GM21390 (cell line): ENCODE measurements at regions not wholly inside any gene's neighbourhood (a gene's known extent, or its start where the extent isn't known, plus 50 kb on each side); places are given as distances from the start of the nearest gene placed in this dataset.

Experiments used
- ATAC-seq: cut with Tn5 transposase; IDR thresholded peaks from one replicate; pipeline ENCODE4 v1.9.1; 2021; ENCODE audit not compliant: unreplicated experiment

DNA sequence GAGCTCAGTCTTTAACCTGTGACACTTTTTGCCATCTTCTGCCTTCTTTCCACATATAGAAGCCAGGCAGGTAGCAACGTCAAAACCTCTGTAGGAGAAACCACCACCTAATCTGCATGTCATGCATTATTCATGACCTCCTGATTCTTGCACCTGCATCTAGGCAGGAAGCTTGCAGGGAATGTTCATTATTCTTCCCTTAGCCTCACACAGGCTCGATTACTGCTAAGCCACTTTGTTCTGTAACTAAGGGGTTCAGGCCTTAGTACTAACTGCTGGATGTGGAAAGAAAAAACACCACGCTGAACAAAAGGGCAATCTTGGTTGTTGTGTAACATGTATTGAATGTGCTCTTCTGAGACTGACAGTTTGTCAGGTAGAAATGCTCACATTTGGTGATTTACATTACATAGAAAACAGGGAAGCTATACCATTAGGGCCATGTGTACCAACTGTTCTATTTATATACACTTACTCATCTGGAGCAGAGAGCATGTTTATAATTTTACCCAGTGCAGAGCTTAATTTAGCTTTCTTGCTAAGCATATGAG, 366.9 kb downstream of the KLF12 start:
- no peak for ATAC-seq

DNA sequence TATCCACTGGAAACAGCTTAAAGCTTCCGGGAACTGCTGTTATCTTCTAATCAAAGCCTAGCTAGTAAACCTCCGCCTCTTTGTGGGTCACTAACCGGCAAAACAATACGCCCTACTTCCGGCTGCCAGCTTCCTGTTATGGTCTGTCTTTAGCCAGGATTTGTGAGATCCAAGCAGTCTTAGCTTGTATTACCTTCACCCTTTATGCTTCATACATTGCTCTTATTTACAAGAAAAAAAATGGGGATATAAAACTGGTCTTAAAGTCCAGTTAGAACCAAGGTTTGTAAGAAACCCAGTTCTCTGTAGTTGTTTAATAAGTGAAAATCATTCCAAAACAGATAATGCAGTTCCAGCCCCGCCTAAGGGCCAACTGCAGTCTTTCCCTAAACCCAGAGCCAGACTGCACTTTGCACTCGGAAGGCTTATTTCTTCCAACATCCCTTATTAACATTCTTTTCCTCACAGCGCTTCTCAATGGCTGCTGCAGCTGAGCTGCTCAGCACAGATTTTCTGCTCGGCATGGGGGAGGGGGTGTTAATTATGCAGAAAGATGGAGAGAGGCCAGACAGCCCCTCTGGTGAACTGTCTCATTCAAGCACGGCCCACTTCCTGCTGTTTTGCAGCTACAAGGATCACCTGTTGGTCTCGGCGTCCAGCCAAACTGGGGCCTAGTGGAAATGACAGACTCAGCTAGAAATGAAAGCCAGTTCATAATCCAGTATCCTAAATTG, 368.4 kb downstream of the KLF12 start:
- ATAC-seq, result peak; percentile 71

DNA sequence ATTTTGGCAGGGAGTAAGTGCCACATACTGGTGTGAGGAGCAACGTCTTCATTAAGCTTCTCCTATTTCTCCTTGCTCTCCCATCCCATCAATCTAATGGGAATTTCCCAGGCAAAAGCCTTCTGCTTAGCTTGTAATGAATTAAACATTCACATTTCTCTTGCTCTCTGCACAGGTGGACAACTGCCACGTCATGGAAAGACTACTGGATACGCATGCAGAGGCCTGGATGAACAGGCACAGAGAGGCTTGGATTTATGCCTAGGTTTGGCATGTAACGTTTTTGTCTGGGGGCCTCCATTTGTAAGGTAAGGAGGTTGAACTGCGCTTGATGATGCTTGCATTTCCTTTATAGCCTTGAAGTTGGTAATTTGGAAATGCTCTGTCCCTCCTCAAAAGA, 374.8 kb downstream of the KLF12 start:
- no peak for ATAC-seq

DNA sequence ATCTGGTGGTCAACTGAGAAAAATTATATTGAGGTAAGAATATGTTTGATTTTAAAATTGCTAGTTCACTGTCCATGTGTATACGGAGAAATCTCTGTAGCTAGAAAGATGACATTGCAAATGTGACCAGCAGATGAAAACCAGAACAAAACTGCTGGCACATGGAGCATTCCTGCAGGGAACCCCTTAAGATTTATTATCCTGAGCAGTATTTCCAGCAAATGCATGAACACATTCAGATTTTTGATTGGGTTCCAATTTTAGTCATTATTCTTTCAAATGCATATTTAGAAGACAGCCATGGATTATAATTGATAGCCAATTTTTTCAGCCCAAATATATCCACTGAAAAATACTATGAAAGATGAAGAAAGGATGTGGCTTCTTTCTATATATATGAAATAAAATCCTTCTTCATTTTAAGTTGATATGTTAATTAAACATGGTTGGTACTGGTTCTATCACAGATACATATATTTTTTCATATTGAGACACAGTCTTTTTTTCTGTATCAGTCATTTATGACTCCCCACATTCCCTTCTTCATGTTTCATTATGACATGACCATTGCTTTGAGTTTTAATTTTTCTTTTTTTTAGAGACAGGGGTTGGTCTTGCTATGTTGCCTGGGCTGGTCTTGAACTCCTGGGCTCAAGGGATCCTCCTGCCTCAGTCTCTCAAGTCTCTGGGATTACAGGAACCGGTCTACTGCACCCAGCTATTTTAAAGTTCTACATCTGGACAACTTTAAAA, 376.5 kb downstream of the KLF12 start:
- ATAC-seq, result no peak

DNA sequence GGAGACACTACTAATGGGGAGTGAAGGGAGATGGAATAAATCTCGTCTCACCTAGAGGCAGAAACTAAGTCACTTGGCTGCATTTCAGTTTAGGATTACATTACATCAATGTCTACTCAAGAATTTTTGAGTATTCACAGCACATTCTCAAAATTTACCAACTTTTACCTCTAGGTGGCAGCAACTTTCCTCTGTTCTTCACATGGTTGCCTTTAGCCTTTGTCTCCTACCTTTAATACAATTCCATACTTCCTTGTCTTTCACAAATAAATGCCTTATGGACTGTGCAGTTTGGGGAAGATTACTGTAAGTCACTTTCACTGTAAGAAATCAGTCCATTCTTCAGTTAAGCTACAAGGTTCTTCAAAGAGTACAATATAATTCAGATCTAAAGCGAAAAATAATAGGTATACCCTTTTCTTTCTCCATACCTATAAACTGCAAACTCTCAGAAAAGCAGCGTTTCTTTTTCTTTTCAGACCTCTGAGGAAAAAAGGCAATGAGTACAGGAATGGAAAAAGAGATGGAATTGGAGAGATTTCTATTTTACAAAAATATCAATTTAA, 379.4 kb downstream of the KLF12 start:
- ATAC-seq, result peak; percentile 79

DNA sequence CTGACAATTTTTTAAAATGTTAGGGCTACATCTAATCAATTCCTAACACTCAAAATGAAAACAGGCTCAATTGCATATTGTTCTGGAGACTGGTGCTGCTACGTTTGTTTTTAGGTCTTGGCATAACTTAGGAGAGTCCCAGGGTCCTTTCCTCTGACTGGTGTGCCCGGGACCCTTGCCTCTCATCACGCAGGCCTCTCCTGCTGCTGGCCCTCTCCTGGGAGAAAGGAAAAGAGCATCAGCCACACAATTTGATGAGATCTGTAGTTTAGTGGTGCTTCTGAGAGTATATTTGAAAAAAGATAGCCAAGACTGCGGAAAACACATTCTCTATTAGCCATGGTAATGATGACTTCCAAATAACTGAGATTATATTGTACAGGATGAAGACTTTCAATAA, 380.0 kb downstream of the KLF12 start:
- no peak for ATAC-seq

DNA sequence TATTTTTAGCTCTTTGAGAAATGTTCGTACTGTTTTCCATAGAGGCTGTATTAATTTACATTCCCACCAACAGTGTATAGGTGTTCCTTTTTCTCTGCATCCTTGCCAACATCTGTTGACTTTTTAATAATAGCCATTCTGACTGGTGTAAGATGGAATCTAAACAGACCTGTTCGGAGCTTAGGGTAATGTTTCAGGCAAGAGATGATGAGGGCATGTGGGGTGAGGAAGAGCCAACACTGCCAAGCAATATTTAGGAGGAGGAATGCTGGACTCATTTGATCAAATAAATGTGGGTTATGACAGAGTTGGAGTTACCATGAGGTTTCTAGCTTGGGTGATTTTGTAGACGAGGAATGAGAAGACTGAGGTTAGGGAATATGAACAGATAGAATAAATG, 382.9 kb downstream of the KLF12 start:
- no peak for ATAC-seq

DNA sequence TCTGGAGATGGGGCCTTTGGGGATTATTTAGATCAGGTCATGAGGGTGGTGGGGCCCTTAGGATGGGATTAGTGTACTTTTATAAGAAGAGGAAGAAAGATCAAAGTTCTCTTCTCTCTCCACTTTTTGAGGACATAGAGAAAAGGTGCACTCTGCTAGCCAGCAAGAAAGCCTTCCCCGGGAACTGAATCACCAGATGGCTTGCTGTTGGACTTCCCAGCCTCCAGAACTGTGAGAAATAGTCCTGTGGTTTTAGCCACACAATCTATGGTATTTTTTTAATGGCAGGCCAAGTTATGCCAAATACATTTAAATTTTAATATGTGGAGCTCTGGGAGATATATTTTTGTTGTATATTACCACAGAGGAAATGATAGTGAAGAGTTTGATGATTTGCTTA, 385.8 kb downstream of the KLF12 start:
- ATAC-seq, result no peak

DNA sequence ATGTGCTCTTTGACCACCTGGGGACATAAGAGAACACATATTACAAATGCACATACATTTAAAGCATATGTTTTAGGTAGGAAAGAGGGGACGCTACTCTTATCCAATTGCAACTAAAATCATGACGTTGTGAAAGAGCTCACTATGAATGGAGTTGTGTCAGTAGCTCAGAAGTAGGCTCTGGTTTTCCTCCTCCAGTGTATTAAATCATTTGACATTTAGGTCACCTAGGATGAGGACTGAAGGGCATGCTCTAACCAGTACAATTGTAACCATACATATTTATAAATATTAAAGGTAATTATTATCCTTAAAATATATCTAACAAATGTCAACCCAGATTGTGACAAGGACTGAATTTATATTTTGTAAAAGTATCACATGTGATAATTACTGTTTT, 389.0 kb downstream of the KLF12 start:
- no peak for ATAC-seq

DNA sequence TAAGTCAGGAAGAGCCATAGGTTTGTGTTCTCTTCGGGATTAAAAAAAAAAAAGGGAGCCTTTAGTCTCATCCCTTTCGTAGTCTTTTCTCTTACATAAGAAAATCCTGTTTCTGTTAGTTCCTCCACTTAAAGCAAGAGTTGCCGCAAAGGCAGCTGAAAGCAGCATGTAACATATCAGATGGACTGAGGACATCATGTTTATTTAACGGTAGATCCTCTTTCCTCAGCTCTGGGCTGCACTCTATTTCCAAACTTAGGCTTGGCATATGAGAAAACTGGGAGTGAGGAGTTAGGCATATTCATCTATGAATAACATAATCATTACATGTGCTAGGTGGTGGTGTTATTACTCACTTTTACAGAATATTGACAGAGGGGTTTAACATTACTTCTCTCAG, 391.2 kb downstream of the KLF12 start:
- no peak for ATAC-seq

DNA sequence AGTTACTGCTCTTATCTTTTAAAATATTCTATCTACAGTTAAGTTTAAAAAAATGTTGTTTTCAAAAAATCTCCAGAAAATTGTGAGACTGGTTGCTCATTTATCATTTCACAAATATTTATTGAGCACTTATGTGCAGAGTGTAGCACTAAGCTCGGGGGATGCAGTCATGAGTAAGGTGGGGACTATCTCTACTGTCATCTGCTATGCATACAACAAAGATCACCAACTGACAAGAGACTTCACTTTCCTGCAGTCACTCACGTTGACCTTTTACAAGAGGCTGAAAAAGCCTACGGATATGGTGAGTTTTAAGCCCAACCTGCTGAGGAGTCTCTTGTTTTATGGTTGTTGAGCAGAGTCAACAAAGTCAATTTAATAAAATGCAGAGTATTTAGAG, 392.5 kb downstream of the KLF12 start:
- no peak for ATAC-seq

DNA sequence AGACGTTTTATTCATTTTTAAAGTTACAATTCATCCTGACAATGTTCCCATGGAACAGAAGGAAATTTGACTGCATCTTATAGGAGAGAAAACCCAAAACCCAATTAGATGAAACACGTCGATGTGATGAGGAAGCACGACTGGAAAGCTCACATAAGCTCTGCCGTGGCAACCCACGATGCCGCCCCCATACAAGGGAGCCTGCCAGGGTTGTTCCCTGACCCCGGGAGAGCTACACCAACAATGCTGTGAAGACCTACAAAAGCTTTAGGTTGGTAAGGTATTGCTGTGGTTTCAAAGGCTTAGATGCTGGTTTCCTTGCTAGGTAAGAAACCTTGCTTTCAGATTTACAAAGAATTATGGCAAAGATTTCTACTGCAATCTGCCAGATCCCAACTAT, 393.1 kb downstream of the KLF12 start:
- no peak for ATAC-seq

DNA sequence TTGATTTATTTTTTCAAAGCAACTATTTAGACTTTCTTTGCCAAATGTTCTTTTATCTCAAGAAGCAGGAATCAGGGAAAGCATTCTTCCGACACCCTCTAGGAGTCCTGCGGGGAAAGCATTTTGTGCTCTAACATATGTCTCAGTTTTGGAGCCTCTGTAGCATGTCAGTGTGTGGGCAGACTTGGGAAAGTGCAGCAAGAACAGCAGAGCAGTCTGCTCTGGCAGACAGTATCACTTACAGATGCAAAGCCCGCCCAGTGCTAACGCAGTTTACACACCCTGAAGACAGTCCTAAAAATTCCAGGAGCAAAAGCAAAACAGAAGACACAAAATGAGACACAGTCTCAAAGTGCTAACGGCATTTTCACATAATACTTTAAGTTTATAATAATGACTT, 393.5 kb downstream of the KLF12 start:
- ATAC-seq, result no peak

DNA sequence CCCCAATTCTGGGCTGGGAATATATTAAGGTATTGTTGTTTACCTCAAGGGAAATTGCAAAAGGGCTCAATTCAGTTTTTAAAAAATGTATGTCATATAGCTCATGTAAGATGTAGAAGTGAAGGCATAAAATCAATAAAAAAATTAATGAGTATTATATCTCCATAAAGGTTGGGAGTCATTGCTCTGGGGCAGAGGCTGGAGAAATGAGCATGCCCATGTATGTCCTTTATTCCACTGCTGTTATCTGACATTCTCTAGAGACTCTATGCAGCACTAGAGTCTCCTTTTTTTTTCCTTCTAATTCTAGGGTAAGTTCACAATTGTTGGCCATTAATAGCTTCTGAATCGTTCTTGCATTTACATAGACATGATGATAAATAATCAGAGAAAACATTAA, 394.8 kb downstream of the KLF12 start:
- no peak for ATAC-seq

DNA sequence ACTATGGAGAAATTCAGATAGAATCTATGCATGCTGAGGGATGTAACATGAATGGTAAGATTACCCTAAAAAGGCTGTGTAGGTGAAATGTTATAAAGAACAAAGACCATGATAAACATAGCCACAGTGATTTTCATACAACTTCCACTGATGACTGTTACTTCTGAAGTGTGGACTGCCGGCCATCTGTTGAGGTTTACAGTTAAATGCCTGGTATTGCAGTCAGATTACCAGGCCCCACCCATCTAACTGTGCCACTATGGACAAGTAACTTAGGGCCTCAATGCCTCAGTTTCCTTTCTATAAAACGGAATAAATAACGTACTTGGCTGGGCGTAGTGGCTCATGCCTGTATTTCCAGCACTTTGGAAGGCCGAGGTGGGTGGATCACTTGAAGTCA, 395.6 kb downstream of the KLF12 start:
- ATAC-seq, result no peak

DNA sequence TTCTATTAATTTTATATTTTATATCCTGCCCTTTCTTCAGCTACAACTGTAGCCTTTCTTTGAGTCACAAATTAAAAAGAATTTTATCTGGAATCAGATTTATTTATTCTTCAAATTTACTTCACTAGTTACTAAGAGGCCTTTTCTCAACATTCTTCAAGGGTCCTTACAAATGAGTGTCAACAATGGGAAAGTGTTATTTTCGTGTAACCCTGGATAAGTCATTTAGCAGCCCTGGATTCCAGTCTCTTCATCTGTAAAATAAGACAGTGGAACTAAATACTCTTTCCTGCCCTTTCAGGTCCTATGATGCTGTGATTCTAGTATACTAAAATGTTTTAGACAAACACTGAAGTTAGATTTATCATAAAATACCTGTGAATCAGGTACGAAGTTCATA, 397.0 kb downstream of the KLF12 start:
- ATAC-seq, result no peak

DNA sequence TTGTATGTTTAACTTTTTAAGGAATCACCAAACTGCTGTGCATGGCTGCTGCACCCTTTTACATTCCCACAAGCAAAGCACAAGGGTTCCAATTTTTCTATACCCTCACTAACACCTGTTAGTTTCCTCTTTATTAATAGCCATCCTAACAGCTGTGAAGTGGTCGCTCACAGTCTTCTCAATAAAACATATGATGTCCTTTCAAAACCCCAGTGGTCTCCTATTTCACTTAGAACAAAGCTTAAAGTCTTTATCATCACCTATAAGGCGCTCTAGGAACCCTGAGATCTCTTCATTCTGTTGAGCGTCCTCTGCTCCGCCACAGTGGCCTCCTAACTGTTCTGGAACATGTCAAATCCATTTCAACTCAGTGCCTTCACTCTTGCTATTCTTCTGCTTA, 400.5 kb downstream of the KLF12 start:
- no peak for ATAC-seq

DNA sequence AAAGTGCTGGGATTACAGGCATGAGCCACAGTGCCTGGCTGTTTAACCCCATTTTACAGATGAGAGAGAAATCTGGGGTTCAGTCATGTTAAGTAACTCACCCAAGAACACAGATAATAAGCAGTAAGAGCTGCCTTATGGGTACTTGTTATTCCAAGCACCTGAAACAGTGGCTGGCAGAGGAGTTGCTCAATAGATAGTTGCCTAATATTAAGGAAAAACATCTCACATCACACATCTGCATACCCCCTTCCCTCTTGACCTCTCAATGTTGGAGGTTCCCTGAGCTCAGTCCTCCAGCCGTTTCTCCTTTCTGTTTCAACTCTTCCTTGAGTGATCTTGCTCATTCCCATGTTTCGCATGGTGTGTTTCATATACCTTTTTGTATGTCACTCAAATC, 401.9 kb downstream of the KLF12 start:
- ATAC-seq, result no peak

DNA sequence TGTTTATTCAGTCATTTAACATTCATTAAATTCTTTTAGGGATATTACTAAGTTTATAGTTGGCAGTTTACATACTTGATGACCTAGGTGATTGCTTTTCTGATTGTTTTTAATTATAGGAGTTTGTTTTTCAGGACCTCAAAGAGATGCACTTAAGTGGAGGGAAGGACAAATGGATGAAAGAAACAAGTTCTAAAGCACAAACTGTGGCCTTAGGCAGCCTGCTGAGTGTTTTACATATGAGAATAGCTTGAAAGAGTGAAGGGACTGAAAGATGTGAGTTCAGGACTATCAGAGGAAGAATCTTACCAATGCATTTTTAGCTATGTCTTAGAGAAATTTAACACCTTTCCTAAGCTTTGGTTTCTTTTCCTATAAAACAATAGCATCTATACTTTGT, 402.6 kb downstream of the KLF12 start:
- no peak for ATAC-seq

DNA sequence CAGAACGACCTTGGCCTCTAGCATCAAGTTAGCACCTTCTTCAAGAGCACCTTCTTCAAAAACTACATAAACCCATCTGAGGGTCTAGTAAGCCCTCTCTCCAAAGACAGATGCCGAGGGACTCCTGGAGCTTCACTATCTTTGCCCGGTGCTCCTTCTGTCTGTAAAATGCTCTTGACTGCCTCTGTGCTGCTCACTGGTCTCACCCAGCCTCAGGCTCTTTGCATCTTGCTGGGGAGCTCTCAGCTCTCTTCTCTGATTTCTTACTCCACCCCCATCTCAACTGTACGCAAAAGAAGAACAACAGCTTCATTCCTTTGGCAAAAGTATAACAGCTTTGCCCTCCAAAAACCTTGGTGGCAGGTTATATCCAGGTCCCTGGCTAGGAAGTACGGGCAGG, 404.2 kb downstream of the KLF12 start:
- ATAC-seq, result no peak

DNA sequence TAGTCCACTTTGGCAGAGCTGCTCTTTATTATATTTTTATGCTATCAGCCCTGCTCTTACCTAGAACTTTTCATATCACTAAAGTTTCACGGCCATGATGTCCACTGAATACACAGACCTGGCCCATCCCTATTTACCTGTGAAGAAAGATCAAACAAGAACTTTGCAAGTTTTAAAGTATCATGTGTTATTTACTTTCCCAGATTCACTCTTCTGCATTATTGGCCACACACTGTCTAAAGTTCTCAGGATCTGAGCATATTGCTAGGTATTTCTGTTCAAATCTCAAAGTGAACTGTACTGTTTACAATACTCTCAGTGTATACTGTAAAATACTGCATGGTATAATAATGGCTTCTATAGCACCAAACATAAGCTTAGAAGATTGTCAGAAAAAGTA, 405.2 kb downstream of the KLF12 start:
- no peak for ATAC-seq

DNA sequence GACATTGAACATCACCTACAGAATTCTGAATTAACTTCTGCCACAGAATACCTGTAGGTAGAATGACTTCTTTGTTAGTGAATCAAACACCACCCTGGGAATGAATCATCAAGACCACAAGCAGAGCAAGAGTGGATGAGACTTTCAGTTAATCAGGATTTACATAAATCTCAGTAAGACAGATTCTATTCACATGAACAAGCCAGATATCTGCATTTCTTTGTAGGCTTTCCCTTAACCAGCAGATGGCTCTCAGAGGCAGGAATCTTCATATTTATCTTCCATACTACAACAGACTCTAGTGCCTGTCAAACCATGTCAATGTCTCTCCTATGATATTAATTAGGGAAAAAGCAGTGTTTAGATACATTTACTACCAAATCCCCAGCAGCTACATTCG, 412.1 kb downstream of the KLF12 start:
- ATAC-seq, result peak; percentile 89
